ENCODE measurements at regions not wholly inside any gene's neighbourhood (a gene's known extent, or its start where the extent isn't known, plus 50 kb on each side); places are given as distances from the start of the nearest gene placed in this dataset.

DNA sequence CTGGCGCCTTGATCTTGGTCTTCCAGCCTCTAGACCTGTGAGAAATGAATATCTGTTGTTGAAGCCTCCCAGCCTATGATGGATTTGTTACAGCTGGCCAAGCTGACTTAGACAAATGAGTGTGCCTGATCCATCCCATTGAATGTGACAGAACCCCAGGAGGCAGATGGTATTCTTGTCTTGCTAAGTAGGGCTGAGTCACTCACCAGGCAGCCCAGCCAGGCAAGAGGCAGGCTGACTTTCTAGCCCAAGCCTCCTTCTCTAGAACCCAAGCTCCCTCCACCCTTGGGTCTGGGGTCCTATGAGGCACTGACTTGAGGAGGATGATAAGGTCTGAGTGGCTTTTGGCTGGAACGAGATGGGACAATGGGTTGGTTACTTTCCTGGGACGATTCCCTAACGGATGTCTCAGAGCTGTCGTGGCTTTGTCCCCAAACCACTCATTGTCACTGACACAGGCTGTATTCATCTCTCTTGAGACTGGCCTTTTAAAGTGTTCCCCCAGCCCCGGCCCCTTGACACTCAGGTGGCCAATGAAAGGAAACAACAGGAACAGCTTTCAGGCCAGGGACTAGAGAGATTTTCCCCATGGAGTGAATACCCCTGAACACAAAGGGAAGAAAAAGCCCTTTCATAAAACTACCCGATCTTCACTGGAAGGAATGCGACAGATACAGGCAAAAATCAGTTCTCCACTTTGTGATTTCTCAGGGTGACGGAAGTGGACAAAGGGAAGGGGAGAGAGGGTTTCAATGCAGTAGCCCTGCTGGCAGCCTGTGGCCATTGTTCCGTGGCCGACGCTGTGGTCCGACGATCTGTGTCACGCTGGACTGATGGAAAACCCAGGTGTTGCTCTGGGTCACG is 264.2 kb downstream of the AACS start (continued):
- TF ChIP-seq BACH1 (IDR thresholded peaks at IDR 0.05; ENCODE audit: low read length) (no peak), SIRT6 (IDR thresholded peaks at IDR 0.05; ENCODE audit: low read length) (no peak), CHD1 (IDR thresholded peaks at IDR 0.05; ENCODE audit: low read depth, low read length) (no peak), TBP (IDR thresholded peaks at IDR 0.05; ENCODE audit: low read depth, low read length) (no peak), MAFK (IDR thresholded peaks at IDR 0.05; ENCODE audit: low read depth, low read length) (0 out of 2 replicates have a peak, but pooled peaks have one; percentile 3), CBX5 (IDR thresholded peaks at IDR 0.05; ENCODE audit: low read depth, low read length) (no peak), FOSL1 (IDR thresholded peaks at IDR 0.05; ENCODE audit: insufficient read depth, low read depth, low read length) (no peak), SP1 (IDR thresholded peaks at IDR 0.05; ENCODE audit: low read depth, low read length) (no peak), TEAD4 (IDR thresholded peaks at IDR 0.05; ENCODE audit: low read depth, low read length) (no peak), GTF2F1 (IDR thresholded peaks at IDR 0.05; ENCODE audit: borderline replicate concordance, low read depth, low read length) (no peak), JUN (IDR thresholded peaks at IDR 0.05; ENCODE audit: low read depth, low read length) (no peak), POU5F1 (IDR thresholded peaks at IDR 0.05; ENCODE audit: low read depth, low read length) (no peak), NRF1 (IDR thresholded peaks at IDR 0.05; ENCODE audit: low read depth, low read length) (no peak), SUZ12 (IDR thresholded peaks at IDR 0.05; ENCODE audit: low read length) (no peak), KDM1A (IDR thresholded peaks at IDR 0.05; ENCODE audit: borderline replicate concordance, low read length) (no peak), EZH2 (IDR thresholded peaks at IDR 0.05; ENCODE audit: low read depth, low read length, severe bottlenecking) (no peak), GABPA (IDR thresholded peaks at IDR 0.05; ENCODE audit: borderline replicate concordance, insufficient read depth, low read length) (no peak), CBX8 (IDR thresholded peaks at IDR 0.05; ENCODE audit: borderline replicate concordance, low read depth, low read length) (no peak), KDM5A (IDR thresholded peaks at IDR 0.05; ENCODE audit: low read length) (no peak)
- TF ChIP-seq, protein P1, sequence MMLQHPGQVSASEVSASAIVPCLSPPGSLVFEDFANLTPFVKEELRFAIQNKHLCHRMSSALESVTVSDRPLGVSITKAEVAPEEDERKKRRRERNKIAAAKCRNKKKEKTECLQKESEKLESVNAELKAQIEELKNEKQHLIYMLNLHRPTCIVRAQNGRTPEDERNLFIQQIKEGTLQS (IDR thresholded peaks at IDR 0.05; ENCODE audit: insufficient read depth, low read depth, low read length), result no peak
- TF ChIP-seq, protein P2, sequence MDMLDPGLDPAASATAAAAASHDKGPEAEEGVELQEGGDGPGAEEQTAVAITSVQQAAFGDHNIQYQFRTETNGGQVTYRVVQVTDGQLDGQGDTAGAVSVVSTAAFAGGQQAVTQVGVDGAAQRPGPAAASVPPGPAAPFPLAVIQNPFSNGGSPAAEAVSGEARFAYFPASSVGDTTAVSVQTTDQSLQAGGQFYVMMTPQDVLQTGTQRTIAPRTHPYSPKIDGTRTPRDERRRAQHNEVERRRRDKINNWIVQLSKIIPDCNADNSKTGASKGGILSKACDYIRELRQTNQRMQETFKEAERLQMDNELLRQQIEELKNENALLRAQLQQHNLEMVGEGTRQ (IDR thresholded peaks at IDR 0.05; ENCODE audit: low read length), result no peak
- TF ChIP-seq, protein P3, sequence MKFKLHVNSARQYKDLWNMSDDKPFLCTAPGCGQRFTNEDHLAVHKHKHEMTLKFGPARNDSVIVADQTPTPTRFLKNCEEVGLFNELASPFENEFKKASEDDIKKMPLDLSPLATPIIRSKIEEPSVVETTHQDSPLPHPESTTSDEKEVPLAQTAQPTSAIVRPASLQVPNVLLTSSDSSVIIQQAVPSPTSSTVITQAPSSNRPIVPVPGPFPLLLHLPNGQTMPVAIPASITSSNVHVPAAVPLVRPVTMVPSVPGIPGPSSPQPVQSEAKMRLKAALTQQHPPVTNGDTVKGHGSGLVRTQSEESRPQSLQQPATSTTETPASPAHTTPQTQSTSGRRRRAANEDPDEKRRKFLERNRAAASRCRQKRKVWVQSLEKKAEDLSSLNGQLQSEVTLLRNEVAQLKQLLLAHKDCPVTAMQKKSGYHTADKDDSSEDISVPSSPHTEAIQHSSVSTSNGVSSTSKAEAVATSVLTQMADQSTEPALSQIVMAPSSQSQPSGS (IDR thresholded peaks at IDR 0.05; ENCODE audit: low read length), result no peak
